CD4-positive, alpha-beta memory T cell (primary cell): ENCODE measurements at regions not wholly inside any gene's neighbourhood (a gene's known extent, or its start where the extent isn't known, plus 50 kb on each side); places are given as distances from the start of the nearest gene placed in this dataset.

Source experiments
- CTCF ChIA-PET: fragments of 350-600 bp; sonication (Branson Sonifier 250); formaldehyde crosslinking; loops from one replicate; lab custom pipeline; 2021; ENCODE audit warnings: inconsistent platforms; ENCODE audit not compliant: partially characterized antibody; lab: Charles Lee
- POLR2A ChIA-PET: fragments of 350-600 bp; sonication (Branson Sonifier 250); formaldehyde crosslinking; loops from one replicate; lab custom pipeline; 2021; ENCODE audit not compliant: partially characterized antibody; lab: Charles Lee
- DNase-seq, 5 donors: peaks; one replicate each; pipeline versions ENCODE4 v3.0.0 to v3.0.0-alpha.2; 2020 to 2022; ENCODE audit warnings: mixed read lengths in 1 of 5
- H3K27ac ChIP-seq: one replicate; pipeline ENCODE4 v1.7.0; 2013; ENCODE audit warnings: low read depth, low read length
- H3K27me3 ChIP-seq: 2 replicates; pipeline ENCODE4 v1.7.0; 2013; ENCODE audit warnings: mild to moderate bottlenecking, low read length, moderate library complexity; ENCODE audit not compliant: insufficient read depth
- H3K36me3 ChIP-seq: 2 replicates; pipeline ENCODE4 v1.7.0; 2013; ENCODE audit warnings: mild to moderate bottlenecking, low read length, moderate library complexity; ENCODE audit not compliant: insufficient read depth
- H3K4me1 ChIP-seq: 2 replicates; pipeline ENCODE4 v1.7.0; 2013; ENCODE audit warnings: mild to moderate bottlenecking, low read length, moderate library complexity; ENCODE audit not compliant: insufficient read depth
- H3K4me3 ChIP-seq, 2 donors: one replicate each; pipeline ENCODE4 v1.7.0; 2013; ENCODE audit warnings: low read length in 2 of 2, mild to moderate bottlenecking in 1 of 2
- H3K9me3 ChIP-seq, 2 donors: one replicate each; pipeline ENCODE4 v1.7.0; 2013; ENCODE audit warnings: low read length in 2 of 2, control low read depth in 1 of 2; ENCODE audit not compliant: control insufficient read depth in 1 of 2
- H3K27ac Mint-ChIP-seq, 7 donors: one replicate each; pipeline ENCODE4 v1.8.0; 2020 to 2021; ENCODE audit warnings: mixed read lengths in 7 of 7, mild to moderate bottlenecking in 6 of 7, inconsistent platforms in 3 of 7, moderate library complexity in 3 of 7
- H3K27me3 Mint-ChIP-seq, 2 donors: one replicate each; pipeline ENCODE4 v1.8.0; 2020 to 2021; ENCODE audit warnings: mixed read lengths in 2 of 2
- H3K36me3 Mint-ChIP-seq, 2 donors: one replicate each; pipeline ENCODE4 v1.8.0; 2020 to 2021; ENCODE audit warnings: mixed read lengths in 2 of 2, inconsistent platforms in 1 of 2, mild to moderate bottlenecking in 1 of 2
- H3K4me1 Mint-ChIP-seq, 4 donors: one replicate each; pipeline ENCODE4 v1.8.0; 2020 to 2021; ENCODE audit warnings: mixed read lengths in 4 of 4, mild to moderate bottlenecking in 1 of 4
- H3K4me3 Mint-ChIP-seq, 8 donors: one replicate each; pipeline ENCODE4 v1.8.0; 2020 to 2021; ENCODE audit warnings: mixed read lengths in 8 of 8, mild to moderate bottlenecking in 7 of 8, moderate library complexity in 6 of 8, inconsistent platforms in 3 of 8
- H3K9me3 Mint-ChIP-seq, 8 donors: one replicate each; pipeline ENCODE4 v1.8.0; 2020 to 2021; ENCODE audit warnings: mixed read lengths in 8 of 8, mild to moderate bottlenecking in 5 of 8, inconsistent platforms in 3 of 8, moderate library complexity in 1 of 8
- intact Hi-C: fragments of 100-400 bp; cut with micrococcal nuclease; formaldehyde crosslinking; loops from one replicate; pipeline ENCODE4 v1.15.1; 2023

GRCh38 chr14:98598576-98598975, 673.4 kb downstream of the BCL11B start:
- Histone ChIP-seq H3K4me3 (no peak overlapping the region), H3K27ac (no peak overlapping the region), H3K27me3 (no peaks in the 10 kb centered on the region), H3K36me3 (no peaks in the 10 kb centered on the region), H3K9me3 (peaks cover 0 to 7% of the 10 kb centered on the region in 2 donors), H3K4me1 (no peaks in the 10 kb centered on the region)
- intact Hi-C loops, result no loop called here
- Mint-ChIP-seq H3K27ac (no peak overlapping the region), H3K4me3 (no peak overlapping the region), H3K4me1 (peaks cover 0 to 2% (median 0%) of the 10 kb centered on the region in 4 donors), H3K27me3 (no peaks in the 10 kb centered on the region), H3K9me3 (peaks cover 3 to 25% (median 15%) of the 10 kb centered on the region in 8 donors), H3K36me3 (peaks cover 0 to 4% of the 10 kb centered on the region in 2 donors)
- POLR2A ChIA-PET, result no interaction called here
- no peak for DNase-seq
- CTCF ChIA-PET, result no interaction called here

- Histone ChIP-seq H3K27me3 (no peaks in the 10 kb centered on the region), H3K4me3 (no peak overlapping the region), H3K4me1 (no peaks in the 10 kb centered on the region), H3K36me3 (no peaks in the 10 kb centered on the region), H3K27ac (no peak overlapping the region), H3K9me3 (peaks cover 0 to 7% of the 10 kb centered on the region in 2 donors)
- H3K4me1 Mint-ChIP-seq, result peaks cover 0 to 2% (median 0%) of the 10 kb centered on the region in 4 donors
- peaks cover 0 to 4% of the 10 kb centered on the region in 2 donors for H3K36me3 Mint-ChIP-seq
- no peak overlapping the region for H3K27ac Mint-ChIP-seq
- H3K4me3 Mint-ChIP-seq, result no peak overlapping the region
- no peaks in the 10 kb centered on the region for H3K27me3 Mint-ChIP-seq
- CTCF ChIA-PET, result no interaction called here
- POLR2A ChIA-PET, result no interaction called here
- intact Hi-C loops, result no loop called here
- H3K9me3 Mint-ChIP-seq, result peaks cover 3 to 25% (median 15%) of the 10 kb centered on the region in 8 donors
- no peak for DNase-seq
These were observed 672.9 kb downstream of the BCL11B start for GRCh38 chr14:98599082-98599481.

- no peak for DNase-seq
- no peak overlapping the region for H3K4me3 ChIP-seq
- H3K27me3 ChIP-seq, result no peaks in the 10 kb centered on the region
- H3K4me3 Mint-ChIP-seq, result peak overlapping the region in 1 of 8 donors; percentile 29
- H3K4me1 Mint-ChIP-seq, result peaks cover 0 to 2% (median 0%) of the 10 kb centered on the region in 4 donors
- CTCF ChIA-PET, result no interaction called here
- POLR2A ChIA-PET, result no interaction called here
- no peaks in the 10 kb centered on the region for H3K36me3 Mint-ChIP-seq
- no peaks in the 10 kb centered on the region for H3K4me1 ChIP-seq
- no peaks in the 10 kb centered on the region for H3K9me3 ChIP-seq
- intact Hi-C loops, result no loop called here
- H3K27ac ChIP-seq, result no peak overlapping the region
- peaks cover 0 to 3% (median 2%) of the 10 kb centered on the region in 8 donors for H3K9me3 Mint-ChIP-seq
- no peaks in the 10 kb centered on the region for H3K36me3 ChIP-seq
- peak overlapping the region in 1 of 7 donors; percentile 0 for H3K27ac Mint-ChIP-seq
- no peaks in the 10 kb centered on the region for H3K27me3 Mint-ChIP-seq
These were observed 669.0 kb downstream of the BCL11B start for GRCh38 chr14:98602983-98603382.

GRCh38 chr14:98605043-98605442, 667.0 kb downstream of the BCL11B start:
- Histone ChIP-seq H3K36me3 (no peaks in the 10 kb centered on the region), H3K4me3 (no peak overlapping the region), H3K4me1 (no peaks in the 10 kb centered on the region), H3K27ac (no peak overlapping the region), H3K27me3 (no peaks in the 10 kb centered on the region), H3K9me3 (no peaks in the 10 kb centered on the region)
- POLR2A ChIA-PET, result no interaction called here
- Mint-ChIP-seq H3K4me3 (no peak overlapping the region), H3K9me3 (no peaks in the 10 kb centered on the region), H3K36me3 (no peaks in the 10 kb centered on the region), H3K27me3 (no peaks in the 10 kb centered on the region), H3K4me1 (peaks cover 0 to 12% (median 6%) of the 10 kb centered on the region in 4 donors), H3K27ac (no peak overlapping the region)
- CTCF ChIA-PET, result no interaction called here
- intact Hi-C loops, result no loop called here
- no peak for DNase-seq

GRCh38 chr14:98606041-98606640, 665.9 kb downstream of the BCL11B start:
- intact Hi-C loops, result no loop called here
- H3K27ac Mint-ChIP-seq, result peak overlapping the region in 2 of 7 donors; percentile 8 to 26
- POLR2A ChIA-PET, result no interaction called here
- no peaks in the 10 kb centered on the region for H3K4me1 ChIP-seq
- no peak overlapping the region for H3K4me3 Mint-ChIP-seq
- H3K4me1 Mint-ChIP-seq, result peaks cover 0 to 12% (median 6%) of the 10 kb centered on the region in 4 donors
- no peaks in the 10 kb centered on the region for H3K9me3 Mint-ChIP-seq
- no peak overlapping the region for H3K4me3 ChIP-seq
- no peak for DNase-seq
- H3K27ac ChIP-seq, result no peak overlapping the region
- H3K27me3 ChIP-seq, result no peaks in the 10 kb centered on the region
- CTCF ChIA-PET, result no interaction called here
- H3K36me3 ChIP-seq, result no peaks in the 10 kb centered on the region
- no peaks in the 10 kb centered on the region for H3K9me3 ChIP-seq
- H3K27me3 Mint-ChIP-seq, result no peaks in the 10 kb centered on the region
- no peaks in the 10 kb centered on the region for H3K36me3 Mint-ChIP-seq

GRCh38 chr14:98606816-98607215, 665.2 kb downstream of the BCL11B start:
- Mint-ChIP-seq H3K27ac (peak overlapping the region in 2 of 7 donors; percentile 22 to 26), H3K27me3 (no peaks in the 10 kb centered on the region), H3K9me3 (no peaks in the 10 kb centered on the region), H3K4me3 (no peak overlapping the region), H3K4me1 (peaks cover 0 to 12% (median 6%) of the 10 kb centered on the region in 4 donors), H3K36me3 (no peaks in the 10 kb centered on the region)
- Histone ChIP-seq H3K4me3 (no peak overlapping the region), H3K9me3 (no peaks in the 10 kb centered on the region), H3K4me1 (no peaks in the 10 kb centered on the region), H3K36me3 (no peaks in the 10 kb centered on the region), H3K27me3 (no peaks in the 10 kb centered on the region), H3K27ac (no peak overlapping the region)
- ChIA-PET CTCF (no interaction called here), POLR2A (no interaction called here)
- DNase-seq, result no peak
- intact Hi-C loops, result no loop called here

GRCh38 chr14:98607341-98607910, 664.6 kb downstream of the BCL11B start:
- peak overlapping the region in 1 of 7 donors; percentile 25 for H3K27ac Mint-ChIP-seq
- H3K27me3 Mint-ChIP-seq, result no peaks in the 10 kb centered on the region
- ChIA-PET POLR2A (no interaction called here), CTCF (no interaction called here)
- Histone ChIP-seq H3K27ac (no peak overlapping the region), H3K4me3 (no peak overlapping the region), H3K4me1 (no peaks in the 10 kb centered on the region), H3K36me3 (no peaks in the 10 kb centered on the region), H3K27me3 (no peaks in the 10 kb centered on the region), H3K9me3 (no peaks in the 10 kb centered on the region)
- no peaks in the 10 kb centered on the region for H3K9me3 Mint-ChIP-seq
- no peak overlapping the region for H3K4me3 Mint-ChIP-seq
- H3K36me3 Mint-ChIP-seq, result no peaks in the 10 kb centered on the region
- H3K4me1 Mint-ChIP-seq, result peaks cover 0 to 12% (median 6%) of the 10 kb centered on the region in 4 donors
- no peak for DNase-seq
- intact Hi-C loops, result no loop called here
